Loucy (cell line): ENCODE measurements at regions not wholly inside any gene's neighbourhood (a gene's known extent, or its start where the extent isn't known, plus 50 kb on each side); places are given as distances from the start of the nearest gene placed in this dataset.

Source experiments
- CTCF ChIP-seq: fragments of 200-600 bp; sonication (generic); conservative IDR thresholded peaks from 2 replicates; pipeline ENCODE4 v1.5.1; 2014; ENCODE audit warnings: mild to moderate bottlenecking, antibody characterized with exemption, low read length
- EZH2phosphoT487 ChIP-seq: fragments of 200-600 bp; IDR thresholded peaks from 2 replicates; pipeline ENCODE4 v1.6.1; 2018; ENCODE audit warnings: antibody characterized with exemption, mild to moderate bottlenecking, moderate library complexity, borderline replicate concordance

DNA sequence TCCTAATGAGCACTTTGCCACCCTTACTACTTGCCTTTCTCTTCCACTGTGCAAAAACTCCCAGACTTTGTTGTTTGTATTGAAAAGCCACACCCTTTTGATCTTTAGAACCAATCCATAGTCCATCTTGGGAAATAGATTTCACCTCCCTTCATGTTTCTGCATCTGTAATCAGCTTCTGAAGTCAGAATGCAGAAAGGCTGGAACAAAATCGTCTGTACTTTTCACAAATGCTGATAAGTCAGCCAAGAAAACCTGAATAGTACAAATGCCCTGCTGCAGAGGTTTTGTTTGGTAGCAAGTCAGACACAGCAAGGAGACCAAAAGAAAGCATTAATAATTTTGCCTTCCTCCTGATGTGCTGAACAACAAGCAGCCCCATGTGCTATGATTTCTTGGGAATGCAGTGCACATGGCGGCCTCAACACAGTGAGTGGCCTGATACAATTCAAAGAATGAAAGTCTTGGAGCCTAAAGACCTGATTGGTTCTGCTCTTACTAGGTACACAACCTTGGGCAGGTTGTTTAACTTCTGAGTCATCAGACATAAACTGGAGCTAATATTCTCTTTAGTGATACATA is 59.2 kb upstream of the STK32A start:
- TF ChIP-seq CTCF (no peak), EZH2phosphoT487 (no peak)
